Keratinocyte (primary cell): ENCODE measurements at regions not wholly inside any gene's neighbourhood (a gene's known extent, or its start where the extent isn't known, plus 50 kb on each side); places are given as distances from the start of the nearest gene placed in this dataset.

Experiments used
- DNase-seq: peaks from one replicate; pipeline ENCODE4 v3.0.0-alpha.2; 2011; ENCODE audit warnings: low read depth, missing footprints, low spot score
- FAIRE-seq: peaks from 2 replicates; lab custom pipeline; 2011; peaks lifted over from hg19 to GRCh38; lab: Jason Lieb, UNC
- H2AFZ ChIP-seq: 2 replicates; pipeline ENCODE4 v1.6.0; 2012; ENCODE audit warnings: low read length, control low read depth, inconsistent platforms; ENCODE audit not compliant: control insufficient read depth
- H3K27ac ChIP-seq: 2 replicates; pipeline ENCODE4 v1.5.1; 2011; ENCODE audit warnings: low read length; ENCODE audit not compliant: control insufficient read depth, insufficient read depth
- H3K27me3 ChIP-seq: 3 replicates; pipeline ENCODE4 v1.6.0; 2011; ENCODE audit warnings: low read length; ENCODE audit not compliant: control insufficient read depth, insufficient read depth; ENCODE audit errors: extremely low read depth
- H3K36me3 ChIP-seq, 2 experiments: 2 replicates in 1 of 2; 3 replicates in 1 of 2; pipeline ENCODE4 v1.5.1; 2011; ENCODE audit warnings: low read length in 2 of 2, mild to moderate bottlenecking in 1 of 2; ENCODE audit not compliant: control insufficient read depth in 2 of 2, insufficient read depth in 2 of 2; ENCODE audit errors: extremely low read depth in 1 of 2
- H3K4me1 ChIP-seq: 3 replicates; pipeline ENCODE4 v1.5.1; 2011; ENCODE audit warnings: low read length; ENCODE audit not compliant: control insufficient read depth, insufficient read depth; ENCODE audit errors: extremely low read depth
- H3K4me2 ChIP-seq: 3 replicates; pipeline ENCODE4 v1.6.0; 2011; ENCODE audit warnings: low read depth, low read length; ENCODE audit not compliant: control insufficient read depth, insufficient read depth; ENCODE audit errors: extremely low read depth
- H3K4me3 ChIP-seq, 3 experiments: fragments of 200-600 bp in 1 of 3; sonication (generic) in 1 of 3; 2 replicates in 2 of 3; 3 replicates in 1 of 3; pipeline ENCODE4 v1.5.1; 2011 to 2016; ENCODE audit warnings: low read length in 3 of 3, mild to moderate bottlenecking in 3 of 3, control low read depth in 2 of 3, inconsistent platforms in 1 of 3, low read depth in 1 of 3, mixed read lengths in 1 of 3, mixed run types in 1 of 3, moderate library complexity in 1 of 3; ENCODE audit not compliant: control insufficient read depth in 2 of 3, insufficient read depth in 2 of 3; ENCODE audit errors: extremely low read depth in 1 of 3
- H3K79me2 ChIP-seq: 2 replicates; pipeline ENCODE4 v1.6.0; 2012; ENCODE audit warnings: low read length; ENCODE audit not compliant: control insufficient read depth, insufficient read depth
- H3K9ac ChIP-seq: 3 replicates; pipeline ENCODE4 v1.6.0; 2011; ENCODE audit warnings: low read length; ENCODE audit not compliant: control insufficient read depth, insufficient read depth; ENCODE audit errors: extremely low read depth
- H3K9me1 ChIP-seq: 3 replicates; pipeline ENCODE4 v1.6.0; 2011; ENCODE audit warnings: low read length; ENCODE audit not compliant: control insufficient read depth, insufficient read depth; ENCODE audit errors: extremely low read depth
- H3K9me3 ChIP-seq: 2 replicates; pipeline ENCODE4 v1.5.1; 2012; ENCODE audit warnings: low read depth, low read length; ENCODE audit not compliant: control insufficient read depth
- H4K20me1 ChIP-seq: 3 replicates; pipeline ENCODE4 v1.6.0; 2011; ENCODE audit warnings: low read length; ENCODE audit not compliant: control insufficient read depth, insufficient read depth; ENCODE audit errors: extremely low read depth
- CTCF ChIP-seq, 3 experiments: IDR thresholded peaks in 1 of 3; conservative IDR thresholded peaks in 1 of 3; optimal IDR thresholded peaks in 1 of 3; 2 replicates in 2 of 3; 3 replicates in 1 of 3; pipeline versions ENCODE3 to v1.5.1; 2011; ENCODE audit warnings: low read length in 3 of 3, mild to moderate bottlenecking in 3 of 3, moderate library complexity in 2 of 3, control low read depth in 1 of 3, inconsistent platforms in 1 of 3; ENCODE audit not compliant: insufficient read depth in 2 of 3; ENCODE audit errors: extremely low read depth in 1 of 3
- EZH2 ChIP-seq: IDR thresholded peaks from one replicate; pipeline ENCODE4 v1.6.1; 2012; ENCODE audit warnings: inconsistent platforms, mild to moderate bottlenecking, low read length, moderate library complexity
- dilution Hi-C: fragments of 300-500 bp; cut with MboI; formaldehyde crosslinking; loops from one replicate; pipeline ENCODE4 v1.7.0; 2020; ENCODE audit warnings: low sequenced_read_pairs; ENCODE audit not compliant: extremely low pct_ligation_motif_present

DNA sequence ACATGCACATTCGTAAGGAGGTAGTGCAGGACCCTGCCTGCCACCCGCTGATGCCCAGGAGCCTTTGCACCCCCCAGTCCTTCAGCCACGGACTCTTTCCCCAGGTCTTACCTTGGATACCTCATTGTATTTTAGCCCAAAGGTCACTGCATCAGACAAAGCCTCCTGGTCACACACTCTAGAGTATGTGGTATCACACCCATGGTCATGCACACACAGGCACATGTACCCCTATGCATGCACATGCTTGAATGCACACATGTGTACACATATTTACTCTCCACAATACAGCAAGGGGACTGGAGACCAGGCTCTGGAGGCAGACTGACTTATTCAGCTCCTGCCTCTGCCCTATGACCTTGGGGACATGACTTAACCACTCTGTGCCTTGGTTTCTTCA lies 357.5 kb downstream of the C16orf95 start:
- TF ChIP-seq CTCF (optimal IDR thresholded peaks at IDR 0.05 in 1 of 3, IDR thresholded peaks at IDR 0.05 in 1 of 3, conservative IDR thresholded peaks at IDR 0.05 in 1 of 3; ENCODE audit: extremely low read depth in 1 of 3, insufficient read depth in 2 of 3, low read length in 3 of 3) (no peak), EZH2 (no peak)
- H3K4me1 ChIP-seq, result no peaks in the 10 kb centered on the region
- FAIRE-seq (no peak), DNase-seq (no peak)
- no peak overlapping the region for H3K27ac ChIP-seq
- no peak overlapping the region for H3K4me3 ChIP-seq
- H4K20me1 ChIP-seq, result no peaks in the 10 kb centered on the region
- no peaks in the 10 kb centered on the region for H3K9me1 ChIP-seq
- no peaks in the 10 kb centered on the region for H3K79me2 ChIP-seq
- dilution Hi-C loops, result no loop called here
- no peak overlapping the region for H2AFZ ChIP-seq
- H3K9me3 ChIP-seq, result no peaks in the 10 kb centered on the region
- H3K36me3 ChIP-seq, result no peaks in the 10 kb centered on the region
- H3K27me3 ChIP-seq, result peaks cover 35% of the 10 kb centered on the region
- H3K9ac ChIP-seq, result no peak overlapping the region
- H3K4me2 ChIP-seq, result no peak overlapping the region

- FAIRE-seq (no peak), DNase-seq (no peak)
- Histone ChIP-seq H3K4me2 (no peak overlapping the region), H3K27ac (no peak overlapping the region), H3K4me1 (no peaks in the 10 kb centered on the region), H3K36me3 (no peaks in the 10 kb centered on the region), H3K27me3 (peaks cover 35% of the 10 kb centered on the region), H2AFZ (no peak overlapping the region), H3K79me2 (no peaks in the 10 kb centered on the region), H3K9ac (no peak overlapping the region), H3K9me1 (no peaks in the 10 kb centered on the region), H3K4me3 (no peak overlapping the region), H4K20me1 (no peaks in the 10 kb centered on the region), H3K9me3 (no peaks in the 10 kb centered on the region)
- dilution Hi-C loops, result no loop called here
- TF ChIP-seq CTCF (optimal IDR thresholded peaks at IDR 0.05 in 1 of 3, IDR thresholded peaks at IDR 0.05 in 1 of 3, conservative IDR thresholded peaks at IDR 0.05 in 1 of 3; ENCODE audit: extremely low read depth in 1 of 3, insufficient read depth in 2 of 3, low read length in 3 of 3) (no peak), EZH2 (no peak)
Measured at GRCh38 chr16:86960266-86960665, 356.9 kb downstream of the C16orf95 start.
